ENCODE measurements at regions not wholly inside any gene's neighbourhood (a gene's known extent, or its start where the extent isn't known, plus 50 kb on each side); places are given as distances from the start of the nearest gene placed in this dataset.

DNA sequence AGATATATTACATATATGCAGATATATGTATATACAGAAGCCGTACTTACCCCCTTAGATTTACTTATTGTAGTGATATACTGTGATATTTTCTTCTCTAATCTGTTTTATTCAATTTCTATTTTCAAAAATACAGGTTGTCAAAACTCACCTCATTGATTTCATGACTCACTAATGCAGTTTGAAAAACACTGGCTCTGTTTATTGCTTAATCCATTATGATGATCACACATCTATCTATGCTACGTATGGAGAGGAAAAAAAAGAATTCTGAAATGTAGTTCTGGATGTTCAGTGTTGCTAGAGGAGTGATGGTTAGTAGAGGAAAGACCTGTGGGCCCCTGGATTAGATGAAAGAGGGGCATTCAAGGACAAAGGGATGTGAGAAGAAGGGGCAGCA, 121.0 kb upstream of the RPS23 start:
- Histone ChIP-seq H4K8ac (ENCODE audit: extremely low read depth, insufficient read depth, low read length) (no peak overlapping the region), H3K4me1 (replicated peaks in 1 of 4; ENCODE audit: control insufficient read depth in 3 of 4, insufficient read depth in 4 of 4, low read length in 3 of 4) (peaks cover 0 to 5% (median 2%) of the 10 kb centered on the region in 4 experiments; a peak in 3 of 7 replicates), H3K27me3 (replicated peaks in 1 of 4; ENCODE audit: control insufficient read depth in 3 of 4, extremely low read depth in 1 of 4, insufficient read depth in 3 of 4, low read length in 3 of 4) (no peaks in the 10 kb centered on the region), H3K9ac (replicated peaks in 1 of 4; ENCODE audit: extremely low read depth in 1 of 4, low read depth in 3 of 4, low read length in 3 of 4) (no peak overlapping the region), H3K27ac (ENCODE audit: low read depth, low read length) (no peak overlapping the region), H3K4me3 (ENCODE audit: extremely low read depth in 1 of 4, insufficient read depth in 2 of 4, low read depth in 3 of 4, low read length in 4 of 4) (no peak overlapping the region), H3K36me3 (ENCODE audit: control insufficient read depth in 2 of 4, insufficient read depth in 4 of 4, low read length in 3 of 4) (no peaks in the 10 kb centered on the region; a peak in 1 of 8 replicates), H3K18ac (ENCODE audit: extremely low read depth, low read length) (no peak overlapping the region), H2AK5ac (ENCODE audit: low read depth, low read length) (no peak overlapping the region), H2AFZ (ENCODE audit: low read length) (no peak overlapping the region), H4K20me1 (replicated peaks in 1 of 2; ENCODE audit: control insufficient read depth in 1 of 2, insufficient read depth in 2 of 2, low read length in 2 of 2) (no peaks in the 10 kb centered on the region), H3K9me3 (ENCODE audit: insufficient read depth in 2 of 2, low read depth in 1 of 2, low read length in 1 of 2) (no peaks in the 10 kb centered on the region; a peak in 1 of 4 replicates), H3K23me2 (ENCODE audit: low read depth, low read length) (no peaks in the 10 kb centered on the region), H2BK5ac (ENCODE audit: low read depth, low read length) (no peak overlapping the region), H2BK20ac (ENCODE audit: low read length) (no peak overlapping the region), H2BK120ac (replicated peaks; ENCODE audit: low read depth, low read length) (no peak overlapping the region), H2BK12ac (ENCODE audit: low read depth, low read length) (no peak overlapping the region), H3K4ac (replicated peaks; ENCODE audit: insufficient read length, low read depth, low read length) (no peak overlapping the region), H3K56ac (replicated peaks; ENCODE audit: insufficient read length, low read depth, low read length) (no peak overlapping the region), H3K79me1 (ENCODE audit: low read depth, low read length) (no peaks in the 10 kb centered on the region), H3K4me2 (ENCODE audit: insufficient read depth in 1 of 2, low read depth in 2 of 2, low read length in 2 of 2) (no peak overlapping the region), H3K14ac (ENCODE audit: insufficient read length) (no peak overlapping the region), H4K5ac (ENCODE audit: insufficient read length, low read depth, low read length) (no peak overlapping the region), H3K79me2 (ENCODE audit: control insufficient read depth in 1 of 2, insufficient read depth in 2 of 2, low read length in 2 of 2) (no peaks in the 10 kb centered on the region), H4K91ac (replicated peaks; ENCODE audit: insufficient read length, low read length) (no peak overlapping the region), H3K23ac (ENCODE audit: insufficient read length) (no peak overlapping the region), H2BK15ac (ENCODE audit: low read length) (no peak overlapping the region)
- DNase-seq (ENCODE audit: low read depth in 1 of 2, low spot score in 2 of 2) (no peak), FAIRE-seq (no peak)
- POLR2A ChIA-PET (ENCODE audit: partially characterized antibody): no interaction called here
- TF ChIP-seq TAF7 (optimal IDR thresholded peaks at IDR 0.05; ENCODE audit: borderline replicate concordance, low read depth, low read length): no peak
- TF ChIP-seq HDAC6 (IDR thresholded peaks at IDR 0.05; ENCODE audit: low read depth, low read length): no peak
- TF ChIP-seq TCF12 (IDR thresholded peaks at IDR 0.05; ENCODE audit: low read depth, low read length): no peak
- no peak for TF ChIP-seq BRCA1 (IDR thresholded peaks at IDR 0.05; ENCODE audit: low read depth, low read length)
- WGBS, 2 experiments (ENCODE audit: extremely low coverage in 1 of 2, insufficient coverage in 1 of 2, insufficient read length in 1 of 2, insufficient replicate concordance in 2 of 2, low coverage in 1 of 2, low lambda C conversion rate in 2 of 2, missing lambda C conversion rate in 1 of 2): 85% methylated on average over 2 of the region's 2 CpGs; no CpG with 5 or more reads in 1 of the 2 experiments
- CTCF ChIA-PET (ENCODE audit: partially characterized antibody): interaction anchor here (1.3 kb wide), 1 partner anchor 13 kb away, joined by 5 read pairs; no protein-coding TSS in a partner anchor

Measured in H1 (cell line).